GM18511 (cell line): ENCODE measurements at regions not wholly inside any gene's neighbourhood (a gene's known extent, or its start where the extent isn't known, plus 50 kb on each side); places are given as distances from the start of the nearest gene placed in this dataset.

Source experiments
- ATAC-seq: cut with Tn5 transposase; IDR thresholded peaks from one replicate; pipeline ENCODE4 v1.9.1; 2021; ENCODE audit warnings: mild to moderate bottlenecking, moderate library complexity; ENCODE audit not compliant: unreplicated experiment

- no peak for ATAC-seq
Observed at GRCh38 chr4:119725011-119725410, 96.4 kb upstream of the PDE5A start.

- no peak for ATAC-seq
Observed at GRCh38 chr4:119722670-119723069, 94.1 kb upstream of the PDE5A start.

- no peak for ATAC-seq
Observed at GRCh38 chr4:119721878-119722277, 93.3 kb upstream of the PDE5A start.

GRCh38 chr4:119715490-119716445 is 87.2 kb upstream of the PDE5A start:
- no peak for ATAC-seq

GRCh38 chr4:119709418-119709817 is 80.8 kb upstream of the PDE5A start:
- ATAC-seq = no peak

- ATAC-seq = no peak
Observed at GRCh38 chr4:119707336-119707735, 78.7 kb upstream of the PDE5A start.

GRCh38 chr4:119706804-119707203 is 78.2 kb upstream of the PDE5A start:
- no peak for ATAC-seq

DNA sequence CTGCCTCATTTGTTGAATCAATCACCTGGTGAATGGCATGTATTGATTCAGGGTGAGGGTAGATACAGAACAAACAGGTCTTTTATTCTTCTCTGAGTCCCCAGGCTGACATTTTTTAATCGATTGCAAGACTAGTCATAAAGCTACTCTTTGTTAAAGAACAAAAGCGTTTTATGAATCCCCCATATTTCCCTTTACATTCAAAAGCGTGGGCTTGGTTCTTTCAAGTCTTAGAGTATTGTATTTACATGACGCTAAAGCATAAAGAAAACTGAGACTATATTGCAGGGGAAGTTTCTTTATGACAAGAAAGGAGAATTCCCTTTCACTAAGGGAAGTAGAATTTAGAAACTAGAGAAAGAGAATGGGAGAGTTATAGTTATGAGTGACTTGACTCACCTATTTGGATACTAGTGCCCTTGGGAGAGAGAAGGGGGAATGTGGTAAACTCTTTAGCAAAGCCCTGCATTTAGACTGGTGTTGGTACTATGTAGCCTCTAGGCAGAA is 69.3 kb upstream of the PDE5A start:
- ATAC-seq = no peak

DNA sequence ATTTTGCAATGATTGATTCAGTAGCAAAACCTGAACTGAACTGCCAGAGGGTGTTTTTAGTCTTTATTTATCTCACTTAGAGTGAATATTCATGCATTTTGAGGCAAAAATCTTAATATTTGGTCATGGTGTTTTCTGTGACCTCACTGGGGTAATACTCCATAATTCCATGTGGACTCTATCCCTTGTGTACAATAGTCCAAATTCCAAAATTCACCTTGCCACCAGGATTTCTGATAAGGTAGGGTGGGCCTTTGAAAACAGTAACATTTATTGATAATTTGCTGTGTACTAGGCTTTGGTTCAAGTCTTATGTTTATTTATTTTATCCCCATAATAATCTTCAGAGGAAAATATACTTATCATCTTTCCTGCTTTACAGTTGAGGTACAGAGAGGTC is 68.4 kb upstream of the PDE5A start:
- no peak for ATAC-seq

DNA sequence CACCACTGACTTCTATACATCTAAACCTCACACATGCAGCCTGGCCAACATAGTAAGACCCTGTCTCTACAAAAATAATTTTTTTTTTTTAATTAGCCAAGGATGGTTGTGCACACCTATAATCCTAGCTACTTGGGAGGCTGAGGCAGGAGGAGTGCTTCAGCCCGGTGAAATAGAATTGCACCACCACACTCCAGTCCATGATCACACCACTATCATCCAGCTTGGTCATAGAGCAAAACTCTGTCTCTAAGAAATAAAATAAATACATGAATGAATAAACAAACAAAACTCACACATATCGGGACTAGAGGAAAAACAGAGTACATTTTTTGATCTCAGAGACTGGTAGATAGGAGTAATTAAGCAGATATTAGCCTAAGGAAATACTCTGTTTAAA is 66.6 kb upstream of the PDE5A start:
- ATAC-seq = no peak

DNA sequence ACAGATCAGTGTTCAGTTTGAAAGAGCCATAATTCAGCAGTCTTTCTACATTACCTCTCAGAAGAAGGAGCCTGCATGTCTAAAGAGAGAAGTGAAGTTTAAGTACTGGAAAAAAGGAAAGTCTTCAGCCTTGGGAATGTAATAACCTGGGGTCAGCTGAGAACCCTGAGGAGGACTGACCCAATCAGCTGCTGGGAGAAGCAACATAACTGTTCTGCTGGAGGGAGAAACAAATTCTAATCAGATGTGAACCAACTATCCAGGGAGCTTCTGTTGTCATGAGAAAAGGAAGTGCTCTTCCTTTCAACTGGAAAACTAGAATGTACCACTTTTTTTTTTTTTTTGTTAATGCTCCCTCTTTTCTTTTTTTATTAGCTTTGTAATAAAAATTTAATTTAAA is 64.5 kb upstream of the PDE5A start:
- no peak for ATAC-seq

- no peak for ATAC-seq
Observed at GRCh38 chr4:119692001-119692400, 63.4 kb upstream of the PDE5A start.

- ATAC-seq = no peak
Observed at GRCh38 chr4:119690871-119691270, 62.3 kb upstream of the PDE5A start.

GRCh38 chr4:119688446-119688845 is 59.8 kb upstream of the PDE5A start:
- ATAC-seq = no peak

DNA sequence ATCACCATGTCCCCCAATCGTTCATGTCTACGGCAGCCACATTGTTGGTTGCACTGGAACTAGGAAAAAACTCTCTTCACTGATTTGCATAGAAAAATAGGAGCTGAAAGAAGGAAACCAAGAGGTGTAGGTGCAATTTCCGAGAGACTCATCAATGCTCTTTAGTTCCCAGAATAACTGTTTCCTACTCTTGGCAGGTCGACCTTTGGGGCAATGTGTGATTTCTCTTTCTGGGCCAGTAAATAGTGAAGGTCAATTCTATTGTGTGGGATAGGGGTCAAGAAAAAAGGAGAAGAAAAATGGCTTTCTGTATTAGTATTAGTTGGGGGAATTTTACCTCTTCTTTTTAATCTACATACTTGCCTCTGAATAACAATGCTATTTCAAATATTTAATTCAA is 55.9 kb upstream of the PDE5A start:
- no peak for ATAC-seq

GRCh38 chr4:119683518-119683917 is 54.9 kb upstream of the PDE5A start:
- ATAC-seq = no peak

DNA sequence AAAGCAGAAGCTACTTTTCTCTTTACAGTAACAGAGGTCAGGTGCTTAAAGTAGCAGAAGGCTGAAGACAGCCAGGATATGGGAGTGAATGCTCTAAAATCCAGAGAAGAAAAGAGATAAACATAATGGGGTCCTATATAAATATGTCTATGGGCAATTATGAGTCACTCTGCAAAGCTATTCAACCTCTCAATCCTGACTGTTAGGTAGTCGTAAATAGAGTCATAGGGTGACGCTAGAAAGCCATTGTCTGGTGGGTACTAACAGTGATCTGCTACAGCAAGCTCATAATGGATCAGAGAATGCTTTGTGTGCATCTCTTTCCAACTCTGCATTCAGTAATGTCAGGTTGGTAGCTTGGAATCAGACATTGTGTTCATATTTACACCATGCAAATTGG is 53.5 kb upstream of the PDE5A start:
- no peak for ATAC-seq

- no peak for ATAC-seq
Observed at GRCh38 chr4:119679251-119679650, 50.6 kb upstream of the PDE5A start.

- no peak for ATAC-seq
Observed at GRCh38 chr4:119678761-119679160, 50.2 kb upstream of the PDE5A start.
